ENCODE measurements at regions not wholly inside any gene's neighbourhood (a gene's known extent, or its start where the extent isn't known, plus 50 kb on each side); places are given as distances from the start of the nearest gene placed in this dataset.
"Not testable (repeated sequence)": the region's sequence is repeated elsewhere in the genome, so short reads cannot be mapped to it uniquely, and the experiment has no call there.

DNA sequence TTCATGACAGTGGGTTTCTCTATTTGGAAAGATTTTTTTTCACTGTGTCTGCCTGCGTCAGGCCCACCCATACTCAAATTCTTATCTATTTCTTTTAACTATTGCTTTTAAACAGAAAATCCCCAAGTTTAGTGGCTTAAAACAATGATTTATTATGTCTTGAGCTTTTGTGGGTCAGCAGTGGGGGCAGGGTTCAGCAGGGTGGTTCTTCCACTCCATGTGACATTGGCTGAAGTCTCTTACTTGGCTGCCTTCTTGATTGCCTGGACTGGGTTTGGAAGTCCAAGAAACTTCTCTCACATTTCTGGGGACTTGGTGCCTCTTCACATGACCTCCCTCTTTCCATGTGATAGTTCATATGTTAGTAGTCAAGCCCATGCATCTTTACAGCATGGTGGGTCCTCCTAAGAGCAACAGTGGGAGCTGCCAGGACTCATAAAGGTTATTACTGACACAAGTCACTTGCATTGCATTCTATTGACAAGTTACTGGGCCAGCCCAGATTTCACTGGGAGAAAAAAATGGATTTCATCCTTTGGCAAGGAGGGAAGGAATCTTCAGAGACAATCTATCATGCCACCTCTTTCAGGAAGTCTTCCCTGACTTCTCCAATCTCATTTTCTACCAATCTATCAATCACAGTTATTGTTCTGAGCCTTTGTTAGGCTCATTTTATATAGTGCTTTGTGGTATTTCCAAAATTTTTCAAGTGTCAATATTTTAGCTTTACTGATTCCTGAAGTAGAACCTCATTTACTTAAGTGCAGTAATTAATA is 436.1 kb downstream of the XYLT1 start:
- Histone ChIP-seq H3K27me3 (ENCODE audit: control insufficient read depth, insufficient read depth, low read length) (no peaks in the 10 kb centered on the region), H3K4me1 (ENCODE audit: control insufficient read depth, insufficient read depth, low read length) (no peaks in the 10 kb centered on the region), H3K27ac (ENCODE audit: low read length) (no peak overlapping the region), H3K9me3 (ENCODE audit: control insufficient read depth, low read depth, low read length) (no peaks in the 10 kb centered on the region), H3K36me3 (ENCODE audit: control insufficient read depth, insufficient read depth, low read length) (no peaks in the 10 kb centered on the region), H3K4me3 (ENCODE audit: low read length) (no peak overlapping the region)
- WGBS (ENCODE audit: insufficient coverage, low lambda C conversion rate) = 80% methylated on average over 1 of the region's 1 CpG
- no peak for DNase-seq

DNA sequence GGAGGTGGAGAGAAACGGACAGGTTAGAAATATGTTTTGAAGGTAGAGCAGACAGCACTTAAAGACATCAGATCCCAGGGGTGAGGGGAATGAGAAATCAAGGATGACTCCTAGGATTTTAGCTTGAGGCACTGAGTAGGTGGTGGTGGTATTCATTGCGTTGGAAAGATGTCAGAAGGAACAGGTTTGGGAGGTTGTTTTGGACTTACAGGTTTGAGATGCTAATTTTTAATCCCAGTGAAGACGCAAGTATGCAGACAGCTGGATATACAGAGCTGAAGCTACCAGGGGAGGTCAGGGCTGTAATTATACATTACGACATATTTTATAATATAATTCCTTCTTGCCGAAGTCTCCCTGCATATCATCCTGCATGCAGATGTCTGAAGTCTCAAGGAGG is 433.3 kb downstream of the XYLT1 start:
- DNase-seq = no peak

DNA sequence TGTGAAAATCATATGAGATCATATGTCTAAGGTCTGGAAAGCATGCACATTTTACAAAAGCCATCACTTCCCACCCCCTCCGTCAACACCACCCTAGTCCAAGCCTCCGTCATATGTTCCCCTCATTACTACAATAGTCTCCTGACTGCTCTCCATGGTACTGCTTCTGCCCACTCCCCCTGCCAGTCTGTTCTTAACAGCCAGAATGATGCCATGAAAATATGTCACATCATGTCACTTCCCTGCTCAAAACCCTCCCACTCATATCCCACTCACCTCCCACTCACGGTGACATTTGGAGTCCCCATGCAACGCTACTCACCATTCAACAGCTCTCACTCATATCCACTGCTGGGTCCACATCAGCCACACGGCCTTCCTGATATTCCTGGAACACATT is 432.3 kb downstream of the XYLT1 start:
- Histone ChIP-seq H3K36me3 (ENCODE audit: control insufficient read depth, insufficient read depth, low read length) (no peaks in the 10 kb centered on the region), H3K9me3 (ENCODE audit: control insufficient read depth, low read depth, low read length) (no peaks in the 10 kb centered on the region), H3K27ac (ENCODE audit: low read length) (no peak overlapping the region), H3K4me1 (ENCODE audit: control insufficient read depth, insufficient read depth, low read length) (no peaks in the 10 kb centered on the region), H3K27me3 (ENCODE audit: control insufficient read depth, insufficient read depth, low read length) (no peaks in the 10 kb centered on the region), H3K4me3 (ENCODE audit: low read length) (no peak overlapping the region)
- WGBS (ENCODE audit: insufficient coverage, low lambda C conversion rate) = 80% methylated on average over 2 of the region's 5 CpGs
- DNase-seq = no peak

More for the DNA sequence above, 433.3 kb downstream of the XYLT1 start:
- H3K27ac ChIP-seq (ENCODE audit: low read length) = no peak overlapping the region
- WGBS (ENCODE audit: insufficient coverage, low lambda C conversion rate) = 80% methylated on average over 1 of the region's 5 CpGs
- no peak overlapping the region for H3K4me3 ChIP-seq (ENCODE audit: low read length)
- no peaks in the 10 kb centered on the region for H3K9me3 ChIP-seq (ENCODE audit: control insufficient read depth, low read depth, low read length)
- H3K36me3 ChIP-seq (ENCODE audit: control insufficient read depth, insufficient read depth, low read length) = no peaks in the 10 kb centered on the region
- no peaks in the 10 kb centered on the region for H3K27me3 ChIP-seq (ENCODE audit: control insufficient read depth, insufficient read depth, low read length)
- H3K4me1 ChIP-seq (ENCODE audit: control insufficient read depth, insufficient read depth, low read length) = no peaks in the 10 kb centered on the region

DNA sequence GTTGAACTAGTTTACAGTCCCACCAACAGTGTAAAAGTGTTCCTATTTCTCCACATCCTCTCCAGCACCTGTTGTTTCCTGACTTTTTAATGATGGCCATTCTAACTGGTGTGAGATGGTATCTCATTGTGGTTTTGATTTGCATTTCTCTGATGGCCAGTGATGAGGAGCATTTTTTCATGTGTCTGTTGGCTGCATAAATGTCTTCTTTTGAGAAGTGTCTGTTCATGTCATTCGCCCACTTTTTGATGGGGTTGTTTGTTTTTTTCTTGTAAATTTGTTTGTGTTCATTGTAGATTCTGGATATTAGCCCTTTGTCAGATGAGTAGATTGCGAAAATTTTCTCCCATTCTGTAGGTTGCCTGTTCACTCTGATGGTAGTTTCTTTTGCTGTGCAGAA is 421.7 kb downstream of the XYLT1 start:
- H3K36me3 ChIP-seq (ENCODE audit: control insufficient read depth, insufficient read depth, low read length); H3K4me1 ChIP-seq (ENCODE audit: control insufficient read depth, insufficient read depth, low read length); DNase-seq; H3K9me3 ChIP-seq (ENCODE audit: control insufficient read depth, low read depth, low read length); H3K27me3 ChIP-seq (ENCODE audit: control insufficient read depth, insufficient read depth, low read length); H3K4me3 ChIP-seq (ENCODE audit: low read length); H3K27ac ChIP-seq (ENCODE audit: low read length): not testable (repeated sequence)
- no CpG with 5 or more reads among the region's 2 CpGs for WGBS (ENCODE audit: insufficient coverage, low lambda C conversion rate)

DNA sequence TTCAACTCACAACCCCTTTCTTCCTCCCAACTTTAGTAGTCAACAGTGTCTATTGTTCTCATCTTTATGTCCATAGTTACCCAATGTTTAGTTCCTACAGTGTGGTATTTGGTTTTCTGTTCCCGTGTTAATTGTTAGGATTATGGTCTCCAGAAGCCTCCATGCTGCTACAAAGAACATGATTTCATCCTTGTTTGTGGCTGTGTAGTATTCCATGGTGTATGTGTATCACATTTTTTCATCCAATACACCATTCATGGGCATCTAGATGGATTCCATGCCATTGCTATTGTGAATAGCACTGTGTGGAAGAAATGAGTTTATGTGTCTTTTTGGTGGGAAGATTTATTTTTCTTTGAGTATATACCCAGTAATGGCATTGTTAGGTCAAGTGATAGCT is 420.3 kb downstream of the XYLT1 start:
- H3K27ac ChIP-seq (ENCODE audit: low read length) = no peak overlapping the region
- H3K27me3 ChIP-seq (ENCODE audit: control insufficient read depth, insufficient read depth, low read length) = no peaks in the 10 kb centered on the region
- H3K4me1 ChIP-seq (ENCODE audit: control insufficient read depth, insufficient read depth, low read length) = no peaks in the 10 kb centered on the region
- no peak overlapping the region for H3K4me3 ChIP-seq (ENCODE audit: low read length)
- WGBS (ENCODE audit: insufficient coverage, low lambda C conversion rate) = no CpG with 5 or more reads among the region's 1 CpG
- no peaks in the 10 kb centered on the region for H3K36me3 ChIP-seq (ENCODE audit: control insufficient read depth, insufficient read depth, low read length)
- no peaks in the 10 kb centered on the region for H3K9me3 ChIP-seq (ENCODE audit: control insufficient read depth, low read depth, low read length)
- DNase-seq = no peak
